Esophagus squamous epithelium (tissue), 4 donors: ENCODE measurements at regions not wholly inside any gene's neighbourhood (a gene's known extent, or its start where the extent isn't known, plus 50 kb on each side); places are given as distances from the start of the nearest gene placed in this dataset.

Experiments
- POLR2A ChIP-seq, 4 donors: fragments of 450-650 bp; IDR thresholded peaks; one replicate each; pipeline ENCODE4 v1.6.1; 2017; ENCODE audit warnings: antibody characterized with exemption in 4 of 4, mild to moderate bottlenecking in 4 of 4, moderate library complexity in 3 of 4
- TF ChIP-seq, protein P1 (sequence below), 6 experiments: fragments of 450-650 bp in 4 of 6; fragments of 200-600 bp in 2 of 6; sonication (generic) in 2 of 6; IDR thresholded peaks; one replicate each; pipeline ENCODE4 v1.5.1; 2016 to 2019; ENCODE audit warnings: antibody characterized with exemption in 6 of 6, mild to moderate bottlenecking in 4 of 6, moderate library complexity in 4 of 6

DNA sequence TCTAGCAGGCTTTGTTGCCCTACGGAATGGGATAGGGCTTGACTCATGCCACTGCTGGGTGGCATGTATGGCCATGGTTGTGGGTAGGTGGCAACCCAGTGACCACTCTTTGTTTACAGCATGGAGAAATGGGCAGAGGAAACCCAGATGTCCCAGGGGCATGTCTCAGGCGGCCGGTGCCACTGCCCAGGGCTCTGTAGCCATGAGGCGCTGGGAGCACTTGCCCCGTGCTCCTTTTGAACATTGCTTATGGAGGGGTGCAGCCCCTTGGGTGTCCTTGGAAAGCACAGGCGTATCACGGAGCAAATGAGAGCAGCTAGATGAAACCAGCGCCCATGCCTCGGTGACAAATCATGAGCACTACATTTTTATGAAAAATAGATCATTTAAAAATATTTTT lies 212.5 kb upstream of the ECI2 start:
- TF ChIP-seq, protein P1, sequence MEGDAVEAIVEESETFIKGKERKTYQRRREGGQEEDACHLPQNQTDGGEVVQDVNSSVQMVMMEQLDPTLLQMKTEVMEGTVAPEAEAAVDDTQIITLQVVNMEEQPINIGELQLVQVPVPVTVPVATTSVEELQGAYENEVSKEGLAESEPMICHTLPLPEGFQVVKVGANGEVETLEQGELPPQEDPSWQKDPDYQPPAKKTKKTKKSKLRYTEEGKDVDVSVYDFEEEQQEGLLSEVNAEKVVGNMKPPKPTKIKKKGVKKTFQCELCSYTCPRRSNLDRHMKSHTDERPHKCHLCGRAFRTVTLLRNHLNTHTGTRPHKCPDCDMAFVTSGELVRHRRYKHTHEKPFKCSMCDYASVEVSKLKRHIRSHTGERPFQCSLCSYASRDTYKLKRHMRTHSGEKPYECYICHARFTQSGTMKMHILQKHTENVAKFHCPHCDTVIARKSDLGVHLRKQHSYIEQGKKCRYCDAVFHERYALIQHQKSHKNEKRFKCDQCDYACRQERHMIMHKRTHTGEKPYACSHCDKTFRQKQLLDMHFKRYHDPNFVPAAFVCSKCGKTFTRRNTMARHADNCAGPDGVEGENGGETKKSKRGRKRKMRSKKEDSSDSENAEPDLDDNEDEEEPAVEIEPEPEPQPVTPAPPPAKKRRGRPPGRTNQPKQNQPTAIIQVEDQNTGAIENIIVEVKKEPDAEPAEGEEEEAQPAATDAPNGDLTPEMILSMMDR (IDR thresholded peaks at IDR 0.05): no peak
- no peak for TF ChIP-seq POLR2A (IDR thresholded peaks at IDR 0.05)
